Right forelimb (tissue), 1 donor: ENCODE measurements at regions not wholly inside any gene's neighbourhood (a gene's known extent, or its start where the extent isn't known, plus 50 kb on each side); places are given as distances from the start of the nearest gene placed in this dataset.

Experiments
- DNase-seq: peaks from one replicate; pipeline ENCODE4 v3.0.0-alpha.2; 2018

DNA sequence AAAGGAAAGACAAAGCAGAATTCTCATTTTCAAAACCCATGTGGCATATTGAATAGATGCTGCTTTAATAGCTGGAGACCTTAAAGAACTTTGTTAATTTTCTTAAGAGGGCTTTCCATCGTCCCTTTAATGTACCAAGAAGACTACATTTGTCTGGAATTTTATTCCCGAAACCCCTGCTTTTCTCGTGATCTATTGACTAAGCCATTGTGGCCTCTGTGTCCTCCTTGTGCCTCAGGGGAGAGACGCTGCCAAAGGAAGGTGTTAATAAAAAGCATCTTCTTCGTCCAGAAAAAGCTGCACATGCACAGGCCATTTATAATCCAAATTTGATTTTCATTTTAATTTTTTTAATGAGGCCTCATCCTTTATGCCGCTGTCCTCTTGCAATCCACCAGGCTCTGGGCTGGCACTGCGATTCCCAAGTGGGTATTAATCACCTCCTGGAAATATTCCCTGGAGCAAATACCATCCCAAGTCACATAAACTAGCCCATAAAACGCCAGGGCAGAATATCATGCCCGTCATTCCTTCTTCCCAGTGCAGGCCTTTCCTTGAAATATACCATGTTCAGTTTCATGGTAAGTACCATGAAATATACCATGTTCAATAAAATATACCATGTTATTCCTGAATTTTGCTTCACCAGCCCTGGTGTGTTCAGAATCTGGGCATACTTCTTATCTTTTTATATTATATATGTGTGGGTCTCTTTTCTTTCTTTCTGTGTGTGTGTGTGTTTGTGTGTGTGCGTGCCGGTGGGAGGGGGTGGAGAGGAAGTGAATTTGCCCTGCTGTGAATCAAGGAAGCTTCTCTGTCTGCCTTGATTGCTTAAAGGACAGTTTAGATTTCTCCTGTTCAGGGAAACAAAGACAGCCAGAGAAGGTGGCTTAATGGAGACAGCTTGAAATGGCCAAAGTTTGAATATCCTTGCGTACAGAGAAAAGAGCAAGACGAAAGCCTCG lies 147.6 kb downstream of the PHETA1 start:
- DNase-seq: no peak

DNA sequence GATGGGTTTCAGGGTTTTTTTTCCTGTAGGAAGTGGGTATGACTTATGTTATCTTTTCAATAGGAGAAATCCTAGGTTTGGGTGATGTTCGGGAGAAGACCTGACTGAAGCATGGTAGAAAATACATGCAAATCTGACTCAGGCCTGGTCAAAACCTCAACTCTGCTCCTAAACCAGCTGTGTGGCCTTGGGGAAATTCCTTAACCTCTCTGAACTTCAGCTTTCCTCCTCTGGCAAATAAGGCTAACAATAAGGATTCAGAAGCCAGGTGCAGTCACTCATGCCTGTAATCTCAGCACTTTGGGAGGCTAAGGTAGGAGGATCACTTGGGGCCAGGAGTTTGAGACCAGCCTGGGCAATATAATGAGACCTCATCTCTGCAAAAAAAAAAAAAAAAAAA lies 148.5 kb downstream of the PHETA1 start:
- no peak for DNase-seq

DNA sequence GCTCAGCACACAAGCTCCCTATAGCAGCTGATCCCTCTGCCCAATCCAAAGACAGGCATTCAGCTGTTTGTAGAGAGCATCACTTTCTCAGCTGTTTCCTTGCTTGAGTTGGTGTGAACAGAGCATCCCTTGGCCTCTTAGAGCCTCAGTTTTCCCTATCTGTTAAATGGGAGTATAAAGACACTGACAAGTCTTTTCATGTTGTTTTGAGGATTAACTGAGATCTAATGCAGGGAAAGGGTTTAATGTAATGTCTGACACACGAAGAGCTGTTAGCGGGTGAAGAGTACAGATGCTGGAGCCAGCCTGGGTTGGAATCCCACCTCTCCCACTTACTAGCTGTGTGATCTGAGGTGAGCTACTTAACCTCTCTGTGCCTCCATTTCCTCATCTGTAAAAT lies 149.5 kb downstream of the PHETA1 start:
- no peak for DNase-seq

DNA sequence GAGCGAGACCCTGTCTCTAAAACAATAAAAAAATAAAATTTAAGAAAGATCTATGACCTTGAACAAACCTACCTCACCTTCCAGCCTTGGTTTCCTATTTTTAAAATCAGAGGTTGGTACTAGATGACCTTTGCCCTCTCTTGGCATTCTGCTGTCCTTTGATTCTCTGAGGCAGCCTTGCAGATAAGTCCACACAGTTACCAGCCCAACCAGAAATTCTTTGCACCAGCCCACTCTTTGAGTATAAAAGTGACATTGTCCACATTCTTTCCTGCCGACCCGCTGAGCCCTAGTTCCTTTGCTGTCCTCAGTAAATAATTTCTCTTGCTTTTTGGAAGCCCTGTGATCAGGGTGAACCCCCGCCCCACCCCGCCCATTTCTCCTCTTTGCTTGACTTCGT lies 150.4 kb downstream of the PHETA1 start:
- DNase-seq: no peak

DNA sequence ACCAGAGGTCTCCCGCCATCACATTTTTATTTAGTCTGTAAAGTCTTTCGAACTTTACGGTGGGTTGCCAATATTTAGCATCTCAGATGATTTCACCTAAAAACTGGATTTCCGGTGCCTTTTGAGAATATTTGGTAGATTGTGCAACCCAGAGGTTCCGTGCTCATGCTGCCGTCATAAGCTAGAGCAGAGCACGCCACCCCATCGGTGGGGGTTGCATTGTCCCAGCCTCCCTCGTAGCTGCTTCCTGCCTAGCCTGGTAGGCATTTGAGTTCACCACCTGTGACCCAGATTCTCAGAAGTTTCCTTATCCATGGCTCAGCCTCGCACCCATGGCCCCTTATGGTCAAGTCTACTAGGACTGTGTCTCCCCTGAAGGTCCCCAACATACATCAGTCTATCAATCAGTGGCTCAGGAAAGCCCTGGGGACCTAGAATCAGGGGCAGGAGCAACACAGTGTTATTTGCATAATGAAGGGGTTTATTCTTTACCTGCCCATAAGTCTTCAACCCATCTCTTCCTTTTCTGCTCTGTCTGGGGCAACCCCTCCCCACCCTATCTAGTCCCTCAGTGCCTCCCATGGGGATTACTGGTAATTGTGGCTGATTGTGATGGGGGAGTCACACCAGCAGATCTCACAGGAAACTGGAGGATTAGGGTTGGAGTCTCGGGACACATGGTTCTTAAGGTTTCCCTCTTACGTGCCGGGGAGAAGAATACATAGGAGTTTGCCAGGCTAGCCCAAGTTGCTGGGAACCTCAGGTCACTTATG lies 152.3 kb downstream of the PHETA1 start:
- no peak for DNase-seq

DNA sequence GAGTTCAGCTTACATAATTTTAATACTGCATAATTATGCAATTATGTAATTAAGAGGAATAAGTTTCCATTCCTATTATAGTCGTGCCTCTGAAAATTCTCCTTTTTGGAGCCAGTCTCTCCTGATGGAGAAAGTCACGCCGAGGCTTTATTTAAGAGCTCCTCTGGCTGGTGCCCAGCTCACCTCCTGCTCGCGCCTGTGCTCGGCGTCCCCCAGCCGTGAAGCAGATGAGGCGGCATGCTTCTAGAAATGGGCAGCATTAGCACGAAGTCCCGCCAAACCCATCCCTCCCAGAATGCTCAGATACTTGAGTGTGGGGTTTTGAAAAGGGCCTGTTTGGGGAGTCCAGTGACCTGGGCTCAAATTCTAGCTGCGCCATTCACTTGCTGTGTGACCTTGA lies 153.0 kb downstream of the PHETA1 start:
- no peak for DNase-seq

DNA sequence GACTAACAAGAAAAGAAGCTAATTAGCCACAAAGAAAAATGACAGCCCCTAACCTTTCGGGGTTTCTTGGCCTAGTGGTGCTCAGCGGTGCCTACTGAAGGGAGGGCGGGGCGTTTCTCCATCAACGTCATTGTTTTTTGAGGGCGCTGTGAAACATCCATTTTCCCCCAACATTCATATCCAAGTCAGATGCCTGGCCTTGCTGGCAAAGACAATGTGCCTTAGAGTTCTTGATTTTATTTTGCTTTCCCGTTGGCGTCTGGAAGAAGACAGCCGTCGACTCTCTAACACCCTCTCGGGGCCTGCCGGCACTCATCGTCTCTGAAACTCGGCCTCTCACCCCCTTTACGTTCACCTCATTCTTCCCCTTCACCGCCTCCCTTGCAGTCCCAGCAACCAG lies 154.5 kb downstream of the PHETA1 start:
- no peak for DNase-seq

DNA sequence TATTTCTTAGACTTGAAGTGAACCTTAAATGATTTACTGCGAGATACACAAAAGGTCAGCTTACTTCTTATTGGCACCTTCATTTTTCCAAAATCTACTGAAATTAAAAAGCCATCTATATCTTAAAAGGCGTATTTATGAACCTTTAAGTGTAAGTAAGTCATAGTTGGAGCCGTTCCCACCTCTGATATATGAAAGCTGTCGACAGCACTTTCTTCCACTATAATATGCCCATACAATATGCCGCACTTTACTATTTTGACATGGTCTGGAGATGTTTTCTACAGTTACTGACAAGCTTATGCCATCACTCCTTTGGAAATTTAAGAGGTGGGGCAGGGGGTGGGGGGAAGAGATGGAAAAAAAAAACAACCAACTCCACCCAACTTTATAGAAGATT lies 155.3 kb downstream of the PHETA1 start:
- DNase-seq: no peak

DNA sequence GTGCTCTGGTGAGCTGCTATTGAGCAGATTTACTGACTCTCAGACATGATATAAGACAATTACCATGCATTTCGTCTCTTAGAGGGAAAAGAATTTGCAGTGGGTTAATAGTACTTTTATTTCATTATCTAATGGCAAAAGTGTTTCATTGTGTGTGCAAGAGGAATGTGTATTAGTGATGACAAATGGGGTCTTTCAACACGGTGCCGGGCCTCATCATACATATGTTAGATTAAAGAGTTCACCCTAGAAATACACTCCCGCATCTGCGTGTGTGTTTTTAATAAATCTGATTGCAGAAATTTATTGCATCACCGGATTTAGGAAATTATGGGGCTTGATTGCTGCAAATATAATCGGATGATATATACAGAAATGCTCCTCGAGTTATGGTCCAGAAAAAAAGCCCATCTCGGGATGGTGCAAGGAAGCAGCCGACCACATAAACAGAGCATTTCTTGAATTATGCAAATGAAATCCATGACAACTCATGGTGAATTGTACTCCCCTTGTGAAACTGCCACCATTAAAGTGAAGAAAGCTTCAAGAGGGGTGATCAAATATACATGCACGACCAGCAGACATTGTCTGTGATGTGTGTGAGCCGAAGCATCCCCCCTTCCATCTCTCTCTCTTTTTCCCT lies 156.0 kb downstream of the PHETA1 start:
- DNase-seq: no peak

DNA sequence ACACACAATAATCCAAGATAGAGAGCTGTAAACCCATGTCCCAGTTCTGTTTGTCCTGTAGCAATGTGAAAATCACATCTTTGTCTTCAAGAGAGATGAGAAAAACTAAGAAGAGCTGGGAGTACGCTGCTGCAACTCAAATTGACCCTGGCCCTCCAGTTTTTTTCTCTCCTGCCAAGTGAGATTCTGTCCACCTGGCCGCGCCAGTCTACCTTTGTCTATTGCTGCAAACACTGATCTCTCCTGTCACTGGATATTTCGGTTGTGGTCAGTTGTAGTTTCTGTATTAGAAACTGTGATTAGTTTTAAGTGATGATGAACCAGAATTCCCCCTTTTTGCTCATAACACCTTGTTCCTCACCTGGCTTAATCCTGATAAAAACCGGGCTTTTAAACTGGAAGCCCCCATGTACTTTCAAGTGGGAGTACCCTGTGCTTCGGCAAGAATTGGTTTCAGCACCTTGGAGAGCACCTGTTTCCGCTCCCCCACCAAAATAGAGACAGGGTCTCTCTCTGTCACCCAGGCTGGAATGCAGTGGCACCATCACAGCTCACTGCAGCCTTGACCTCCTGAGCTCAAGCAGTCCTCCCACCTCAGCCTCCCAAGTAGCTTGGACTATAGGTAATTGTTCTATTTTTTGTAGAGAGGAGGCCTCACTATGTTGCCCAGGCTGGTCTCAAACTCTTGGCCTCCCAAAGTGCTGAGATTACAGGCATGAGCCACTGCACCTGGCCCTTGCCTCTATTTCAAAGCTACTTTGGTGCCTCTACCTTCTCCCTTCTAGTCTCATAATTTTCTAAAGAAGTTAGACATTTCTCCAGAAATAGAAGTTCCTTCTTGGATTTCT lies 156.8 kb downstream of the PHETA1 start:
- no peak for DNase-seq

DNA sequence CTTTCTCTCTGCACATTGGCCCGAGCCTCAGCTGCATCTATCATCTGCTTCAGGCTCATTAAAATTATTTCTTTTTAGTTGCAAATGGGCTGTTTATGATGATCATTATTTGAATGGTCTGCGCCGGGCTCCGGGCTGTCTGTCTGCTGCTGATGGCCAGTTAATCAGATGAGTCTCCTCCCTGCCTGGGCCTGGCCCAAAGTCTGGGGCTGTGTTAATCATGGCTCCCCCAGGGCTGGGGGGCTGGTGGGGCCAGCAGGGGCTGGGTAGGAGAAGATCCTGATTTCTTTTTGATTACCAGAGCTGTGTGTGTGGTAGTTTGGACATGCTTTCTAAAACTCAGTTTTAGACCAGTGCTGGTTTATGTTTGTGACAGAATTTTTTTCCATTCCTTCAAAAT lies 159.1 kb downstream of the PHETA1 start:
- DNase-seq: no peak

DNA sequence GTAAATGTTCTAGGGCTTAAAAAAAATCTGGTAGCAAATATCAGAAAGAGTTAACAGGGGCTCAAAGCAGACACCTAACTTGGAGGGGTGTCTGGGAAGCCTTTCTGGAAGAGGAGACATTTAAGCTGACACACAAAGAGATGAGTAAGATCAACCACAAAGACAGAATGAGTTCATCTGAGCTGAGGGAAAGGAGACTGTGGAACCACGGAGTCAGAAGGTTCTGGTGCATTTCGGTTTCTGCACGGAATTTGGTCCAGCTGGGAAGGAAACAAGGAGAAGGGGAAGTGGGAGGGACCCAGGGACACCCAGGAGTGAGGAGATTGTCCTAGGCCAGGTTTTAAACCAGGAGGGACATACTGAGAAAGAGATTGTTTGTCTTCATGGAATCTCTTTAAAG lies 161.1 kb downstream of the PHETA1 start:
- no peak for DNase-seq

DNA sequence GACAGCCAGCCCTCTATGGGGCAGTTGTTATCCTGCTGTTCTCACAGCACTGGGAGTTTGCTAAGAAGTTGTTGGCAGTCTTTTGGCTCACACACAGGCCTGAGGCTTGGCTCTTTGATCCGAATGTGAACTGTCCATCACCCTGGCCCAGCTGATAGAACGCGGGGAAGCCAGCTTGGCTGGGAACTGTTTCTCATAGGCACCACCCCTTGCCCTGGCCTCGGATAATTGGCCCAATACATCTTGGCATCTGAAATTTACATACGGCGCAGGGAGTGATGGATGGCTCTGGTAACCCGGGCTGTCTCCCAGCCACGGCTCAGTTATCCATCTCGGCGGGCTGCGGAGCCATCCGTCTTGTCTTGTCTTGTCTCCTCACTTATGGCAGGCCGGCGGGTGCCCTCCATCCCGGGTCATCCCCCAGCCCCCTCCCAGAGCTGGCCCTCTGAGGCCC lies 164.1 kb downstream of the PHETA1 start:
- no peak for DNase-seq

DNA sequence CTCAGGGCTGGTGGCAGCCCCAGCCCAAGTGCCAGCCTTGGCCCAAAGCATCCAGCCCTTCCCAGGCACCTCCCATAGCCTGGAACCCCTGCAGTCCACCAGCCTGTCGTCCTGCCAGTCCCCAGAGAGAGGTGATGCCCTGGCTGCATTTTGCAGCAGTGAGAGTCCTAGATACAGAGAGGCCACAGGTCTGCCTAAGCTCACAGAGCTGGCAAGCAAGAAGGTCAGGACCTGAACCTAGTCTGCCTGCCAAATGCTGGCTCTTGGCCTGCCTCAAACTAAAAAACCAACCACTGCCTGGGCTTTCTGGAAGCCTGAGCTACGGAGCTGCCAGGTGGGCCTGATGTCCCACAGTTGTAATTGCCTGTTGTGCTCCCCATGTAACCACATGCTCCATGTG lies 164.9 kb downstream of the PHETA1 start:
- DNase-seq: no peak

DNA sequence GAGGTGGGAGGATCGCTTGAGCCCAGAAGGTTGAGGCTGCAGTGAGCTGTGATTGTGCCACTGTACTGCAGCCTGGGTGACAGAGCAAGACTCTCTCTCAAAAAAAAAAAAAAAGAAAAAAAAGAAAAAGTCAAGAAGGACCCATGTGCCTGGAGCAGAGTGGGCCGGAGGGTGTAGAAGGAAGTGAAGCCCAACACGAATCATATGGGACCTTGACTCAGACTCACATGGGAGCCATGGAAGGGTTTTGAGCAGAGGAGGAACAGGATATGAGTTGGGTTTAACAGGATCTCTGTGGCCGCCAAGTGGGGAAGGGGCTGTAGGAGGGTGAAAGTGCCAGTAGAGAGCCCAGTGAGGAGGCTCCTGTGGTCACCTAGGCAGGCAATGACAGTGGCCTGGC lies 165.4 kb downstream of the PHETA1 start:
- DNase-seq: no peak

DNA sequence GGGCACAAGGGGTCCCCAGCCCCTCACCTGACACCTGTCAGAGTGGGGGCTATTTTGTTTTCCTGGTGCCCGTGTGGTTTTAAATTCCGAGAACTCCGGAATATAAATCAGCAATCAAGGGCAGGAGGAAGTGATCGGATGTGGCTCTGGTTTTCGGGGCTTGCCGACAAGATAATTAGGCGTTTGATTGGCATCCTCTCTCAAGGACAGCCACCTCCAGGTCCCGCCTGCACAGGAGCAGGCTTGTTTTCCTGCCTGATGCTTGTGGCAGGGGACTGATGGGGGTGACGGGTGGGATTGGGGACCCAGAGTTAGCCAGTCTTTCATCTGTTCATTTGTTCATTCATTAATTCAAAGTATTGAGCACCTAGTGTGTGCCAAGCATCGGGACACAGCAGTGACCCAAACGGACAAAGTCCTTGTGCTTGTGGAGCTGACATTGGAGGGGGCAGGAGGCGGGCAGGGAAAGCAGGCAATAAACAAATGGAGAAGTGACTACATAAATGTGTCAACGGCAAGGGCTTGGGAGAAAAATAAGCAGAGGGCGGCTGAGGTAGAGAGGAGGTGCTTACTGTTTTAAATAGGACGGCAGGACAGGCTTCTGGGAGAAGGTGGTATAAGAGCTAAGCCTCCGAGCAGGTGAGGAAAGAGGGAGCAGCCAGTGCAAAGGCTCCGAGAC lies 166.5 kb downstream of the PHETA1 start:
- no peak for DNase-seq

DNA sequence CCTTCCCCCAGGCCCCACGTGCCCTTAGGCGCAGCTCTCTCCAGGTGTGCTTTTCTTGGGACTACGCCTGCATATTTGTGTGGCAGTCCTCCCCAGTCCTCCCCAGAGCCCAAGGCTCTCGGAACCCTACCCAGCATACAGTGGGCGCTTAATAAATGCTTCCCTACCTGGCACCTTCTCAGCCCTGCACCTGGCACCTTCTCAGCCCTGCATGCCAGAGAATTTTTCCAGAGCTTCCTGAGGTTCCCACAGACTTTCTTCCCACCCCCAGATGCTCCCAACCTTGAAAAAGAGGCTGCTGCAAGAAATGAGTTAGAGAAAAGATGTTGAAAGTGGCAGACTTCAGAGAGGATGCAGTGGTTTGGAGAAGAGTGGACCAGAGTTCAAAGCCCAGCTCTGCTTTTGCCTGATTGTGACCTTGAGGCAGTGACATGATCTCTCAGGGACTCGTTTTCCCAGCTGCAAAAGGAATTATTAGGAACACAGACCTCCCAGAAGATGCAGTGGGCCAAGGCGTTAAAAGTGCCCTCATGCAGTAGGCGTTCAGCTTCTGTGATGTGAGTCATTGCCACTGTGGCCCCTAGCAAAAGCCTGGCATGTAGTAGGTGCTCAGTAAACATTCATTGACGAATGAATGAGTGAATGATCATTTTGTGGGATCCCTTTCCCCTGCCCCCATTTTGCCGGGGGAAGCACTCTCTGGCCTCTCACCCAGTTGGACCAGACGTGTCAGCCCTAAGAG lies 167.2 kb downstream of the PHETA1 start:
- DNase-seq: no peak

DNA sequence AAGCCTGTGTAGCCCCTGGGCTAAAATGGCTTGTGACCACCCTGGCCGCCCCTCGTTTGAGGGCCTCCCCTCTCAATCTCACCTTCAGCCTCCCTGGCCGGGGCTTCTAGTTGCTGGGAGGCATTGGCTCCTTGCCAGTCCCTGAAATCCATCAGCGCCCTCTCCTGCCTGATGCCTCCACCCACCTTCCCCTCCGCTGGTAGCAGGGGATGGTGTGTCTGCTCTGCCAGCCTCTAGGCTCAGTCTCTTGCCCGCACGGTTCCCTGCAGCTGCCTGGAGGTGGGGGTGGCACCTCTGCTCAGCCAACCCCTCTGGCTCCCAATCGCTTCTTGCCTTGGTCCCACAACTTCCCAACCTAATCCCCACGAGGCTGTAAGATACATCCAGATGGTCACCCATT lies 167.9 kb downstream of the PHETA1 start:
- no peak for DNase-seq

DNA sequence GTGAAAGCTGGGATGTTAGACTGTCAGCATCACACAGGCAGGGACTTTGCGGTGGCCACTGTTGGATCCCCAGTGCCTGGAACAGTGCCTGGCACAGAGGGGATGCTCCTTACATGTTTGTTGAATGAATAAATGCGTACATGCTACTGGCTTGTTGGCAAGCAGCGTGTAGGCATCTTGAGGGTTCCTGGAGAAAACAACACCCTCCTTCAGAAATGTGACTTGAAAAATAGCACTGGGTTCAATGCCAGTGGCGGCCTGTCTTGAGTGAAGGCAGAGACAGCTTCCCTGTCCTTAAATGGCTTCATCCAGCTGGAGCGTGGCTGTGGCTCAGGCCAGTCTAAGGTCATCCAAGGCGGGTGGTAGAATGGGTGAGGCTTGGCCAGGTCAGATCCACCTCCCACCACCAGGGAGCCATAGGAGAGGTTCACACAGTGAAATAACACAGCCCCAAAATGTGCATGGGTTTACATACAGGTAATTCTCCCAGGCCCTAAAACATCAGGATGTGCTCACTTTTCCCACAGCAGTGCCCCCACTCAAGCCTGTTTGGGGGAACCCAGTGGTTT lies 171.4 kb downstream of the PHETA1 start:
- no peak for DNase-seq

DNA sequence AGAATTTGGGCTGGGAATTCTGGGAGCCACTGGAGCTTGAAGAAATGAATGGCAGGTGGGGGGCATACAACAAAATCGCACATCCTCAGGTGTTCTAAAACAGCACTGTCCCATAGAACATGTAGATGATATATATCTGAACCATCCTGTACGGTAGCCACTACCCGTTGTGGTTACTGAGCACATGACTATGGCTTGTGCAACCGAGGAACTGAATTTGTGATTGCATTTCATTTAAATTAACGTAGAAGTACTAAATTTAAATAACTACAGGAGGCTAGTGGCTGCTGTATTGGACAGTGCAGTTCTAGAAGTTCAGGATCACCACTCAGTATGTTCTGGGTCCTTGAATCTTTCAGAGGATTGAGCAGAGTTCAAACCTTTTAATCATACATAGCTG lies 172.4 kb downstream of the PHETA1 start:
- DNase-seq: no peak

DNA sequence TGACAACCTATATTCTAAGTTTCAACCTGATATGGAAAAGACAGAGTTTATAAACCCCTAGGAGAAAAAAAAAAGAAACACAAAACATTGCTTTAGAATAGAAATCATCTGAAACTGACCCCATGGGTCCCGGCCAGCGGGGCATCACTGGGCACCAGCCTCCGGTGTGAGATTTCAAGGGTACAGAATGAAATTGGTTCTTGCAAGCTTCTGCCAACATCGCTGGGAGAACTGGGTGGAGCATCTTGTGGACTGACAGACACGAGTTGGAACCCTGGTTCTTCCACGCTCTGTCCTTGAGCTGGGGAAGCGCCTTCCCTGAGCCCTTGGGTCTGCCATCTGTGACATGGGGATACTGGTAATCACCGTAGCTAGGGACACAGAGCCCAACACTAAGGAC lies 173.6 kb downstream of the PHETA1 start:
- DNase-seq: no peak
